HK-2 (cell line): ENCODE measurements at regions not wholly inside any gene's neighbourhood (a gene's known extent, or its start where the extent isn't known, plus 50 kb on each side); places are given as distances from the start of the nearest gene placed in this dataset.
"Not testable (repeated sequence)": the region's sequence is repeated elsewhere in the genome, so short reads cannot be mapped to it uniquely, and the experiment has no call there.

Experiments used
- DNase-seq: peaks from one replicate; pipeline ENCODE4 v3.0.0-alpha.2; 2018; ENCODE audit not compliant: unreplicated experiment

GRCh38 chr16:85441189-85441889 lies 171.8 kb upstream of the GSE1 start:
- DNase-seq: no peak

- DNase-seq: no peak
These were observed 171.0 kb upstream of the GSE1 start for GRCh38 chr16:85441890-85442670.

- DNase-seq: no peak
These were observed 170.0 kb upstream of the GSE1 start for GRCh38 chr16:85443116-85443515.

- no peak for DNase-seq
These were observed 169.6 kb upstream of the GSE1 start for GRCh38 chr16:85443531-85443930.

- no peak for DNase-seq
These were observed 167.9 kb upstream of the GSE1 start for GRCh38 chr16:85445064-85445778.

- no peak for DNase-seq
These were observed 167.3 kb upstream of the GSE1 start for GRCh38 chr16:85445779-85446222.

- no peak for DNase-seq
These were observed 166.0 kb upstream of the GSE1 start for GRCh38 chr16:85446951-85447692.

GRCh38 chr16:85447693-85448313 lies 165.3 kb upstream of the GSE1 start:
- no peak for DNase-seq

GRCh38 chr16:85448557-85449190 lies 164.4 kb upstream of the GSE1 start:
- DNase-seq: no peak

GRCh38 chr16:85449191-85449884 lies 163.8 kb upstream of the GSE1 start:
- DNase-seq: no peak

- no peak for DNase-seq
These were observed 163.3 kb upstream of the GSE1 start for GRCh38 chr16:85449885-85450245.

- DNase-seq: not testable (repeated sequence)
These were observed 162.0 kb upstream of the GSE1 start for GRCh38 chr16:85451142-85451541.

GRCh38 chr16:85451641-85452363 lies 161.3 kb upstream of the GSE1 start:
- DNase-seq: no peak

GRCh38 chr16:85452364-85453193 lies 160.5 kb upstream of the GSE1 start:
- DNase-seq: no peak

- DNase-seq: no peak
These were observed 159.9 kb upstream of the GSE1 start for GRCh38 chr16:85453194-85453678.

GRCh38 chr16:85453703-85454102 lies 159.4 kb upstream of the GSE1 start:
- DNase-seq: no peak

- no peak for DNase-seq
These were observed 158.8 kb upstream of the GSE1 start for GRCh38 chr16:85454171-85454872.

GRCh38 chr16:85455534-85455933 lies 157.6 kb upstream of the GSE1 start:
- no peak for DNase-seq
